ENCODE measurements at regions not wholly inside any gene's neighbourhood (a gene's known extent, or its start where the extent isn't known, plus 50 kb on each side); places are given as distances from the start of the nearest gene placed in this dataset.

- TF ChIP-seq CTCF (IDR thresholded peaks at IDR 0.05; ENCODE audit: borderline replicate concordance, extremely low read depth, low read length, poor library complexity, severe bottlenecking) (no peak), EZH2 (IDR thresholded peaks at IDR 0.05; ENCODE audit: borderline replicate concordance, low read depth, low read length, severe bottlenecking) (no peak)
These were observed 167.5 kb downstream of the BTG1 start for GRCh38 chr12:91978143-91978542.
